Astrocyte of the cerebellum (primary cell): ENCODE measurements at regions not wholly inside any gene's neighbourhood (a gene's known extent, or its start where the extent isn't known, plus 50 kb on each side); places are given as distances from the start of the nearest gene placed in this dataset.

Experiments used
- DNase-seq: peaks from one replicate; pipeline ENCODE4 v3.0.0-alpha.2; 2011; ENCODE audit warnings: low read depth
- H3K4me3 ChIP-seq: 2 replicates; pipeline ENCODE4 v1.5.1; 2011; ENCODE audit warnings: mild to moderate bottlenecking, low read depth, low read length, moderate library complexity
- CTCF ChIP-seq: IDR thresholded peaks from 2 replicates; pipeline ENCODE4 v1.5.1; 2012; ENCODE audit warnings: low read length, low read depth, moderate library complexity, mild to moderate bottlenecking; ENCODE audit errors: missing control alignments
- in situ Hi-C: cut with HindIII; loops from 2 replicates; pipeline ENCODE4 v1.10.0; 2017; ENCODE audit warnings: low sequenced_read_pairs

DNA sequence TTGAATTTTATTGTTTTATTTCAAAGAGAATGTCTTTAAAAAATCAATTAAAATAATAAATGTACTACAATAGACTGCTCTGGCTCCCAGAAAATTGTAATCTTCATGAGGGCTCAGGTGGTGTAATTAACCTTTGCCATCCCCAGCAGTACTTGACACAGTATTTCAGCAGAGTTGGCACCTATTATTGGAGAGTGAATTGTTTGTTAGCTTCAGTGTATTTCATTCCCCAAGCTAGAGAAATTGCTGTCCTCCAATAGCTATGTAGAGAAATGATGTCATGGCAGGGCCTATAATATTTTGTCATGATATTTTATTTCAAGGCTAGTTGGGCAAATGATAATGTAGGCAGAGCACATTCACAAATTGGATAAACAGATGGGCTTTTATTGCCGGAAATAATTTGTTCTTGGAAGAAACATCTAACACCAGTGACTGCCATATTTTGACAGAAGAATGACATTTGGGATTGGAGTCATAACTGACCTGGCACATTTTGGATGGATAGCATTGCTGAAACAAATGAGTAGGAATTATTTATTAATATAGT, 712.0 kb upstream of the NXPH2 start:
- in situ Hi-C loops, result no loop called here
- no peak for DNase-seq
- H3K4me3 ChIP-seq, result no peak overlapping the region
- TF ChIP-seq CTCF, result no peak

GRCh38 chr2:139480161-139480650, 700.0 kb upstream of the NXPH2 start:
- TF ChIP-seq CTCF, result no peak
- in situ Hi-C loops, result no loop called here
- no peak overlapping the region for H3K4me3 ChIP-seq
- no peak for DNase-seq

DNA sequence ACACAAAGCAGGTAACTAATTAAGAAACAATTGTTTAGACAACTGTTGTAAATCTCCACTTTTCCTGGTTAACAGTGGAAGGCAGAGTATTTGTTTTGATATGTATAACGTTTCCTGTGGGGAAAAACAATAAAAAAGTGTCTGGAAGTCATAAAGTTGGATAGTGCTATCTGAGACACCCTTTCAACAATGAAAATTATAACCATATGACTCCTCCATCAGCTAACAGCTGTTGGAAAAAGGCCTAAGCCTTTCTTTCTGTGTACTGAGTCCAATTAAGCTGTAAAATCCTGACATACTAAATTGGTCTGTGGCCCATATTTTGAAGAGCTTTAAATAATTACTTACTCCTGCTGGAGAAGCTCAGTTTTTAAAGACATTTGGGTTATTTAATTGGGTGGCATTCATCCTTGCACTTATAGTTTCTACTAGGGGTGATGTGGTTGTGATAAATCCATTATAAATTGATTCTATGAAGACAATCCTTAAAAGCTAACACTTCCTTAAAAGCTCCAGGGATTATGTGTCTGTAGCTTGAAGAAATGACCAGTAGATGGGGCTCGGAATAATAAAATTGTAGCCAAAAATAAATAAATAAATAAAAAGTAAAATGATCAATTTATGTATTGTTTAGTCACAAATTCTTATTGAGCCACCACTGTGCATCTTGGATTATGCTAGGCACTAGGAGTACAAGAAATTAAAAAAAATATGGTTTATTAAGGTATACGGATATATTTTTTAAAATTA, 698.1 kb upstream of the NXPH2 start:
- H3K4me3 ChIP-seq, result no peak overlapping the region
- no peak for TF ChIP-seq CTCF
- in situ Hi-C loops, result no loop called here
- DNase-seq, result no peak

DNA sequence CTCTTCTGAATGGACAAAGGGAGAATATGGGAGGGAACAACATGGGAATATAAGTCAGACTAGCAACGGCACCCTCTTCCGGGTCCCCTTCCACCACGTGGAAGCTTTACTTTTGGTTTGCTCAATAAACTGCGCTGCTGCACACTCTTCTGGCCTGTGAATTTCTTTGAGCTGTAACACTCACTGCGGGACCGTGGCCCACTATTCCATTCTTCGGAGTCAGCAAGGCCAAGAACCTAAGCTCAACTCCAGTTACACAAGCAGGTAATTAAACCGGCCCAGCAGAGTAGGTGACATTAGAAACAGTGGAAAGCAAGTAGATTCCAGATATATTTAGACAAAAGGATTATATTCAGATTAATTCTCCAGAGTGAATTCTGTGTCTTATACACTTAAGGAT, 697.4 kb upstream of the NXPH2 start:
- no peak for TF ChIP-seq CTCF
- DNase-seq, result no peak
- in situ Hi-C loops, result no loop called here
- no peak overlapping the region for H3K4me3 ChIP-seq

- in situ Hi-C loops, result no loop called here
- H3K4me3 ChIP-seq, result no peak overlapping the region
- no peak for TF ChIP-seq CTCF
- no peak for DNase-seq
Observed at GRCh38 chr2:139469985-139470384, 689.8 kb upstream of the NXPH2 start.

DNA sequence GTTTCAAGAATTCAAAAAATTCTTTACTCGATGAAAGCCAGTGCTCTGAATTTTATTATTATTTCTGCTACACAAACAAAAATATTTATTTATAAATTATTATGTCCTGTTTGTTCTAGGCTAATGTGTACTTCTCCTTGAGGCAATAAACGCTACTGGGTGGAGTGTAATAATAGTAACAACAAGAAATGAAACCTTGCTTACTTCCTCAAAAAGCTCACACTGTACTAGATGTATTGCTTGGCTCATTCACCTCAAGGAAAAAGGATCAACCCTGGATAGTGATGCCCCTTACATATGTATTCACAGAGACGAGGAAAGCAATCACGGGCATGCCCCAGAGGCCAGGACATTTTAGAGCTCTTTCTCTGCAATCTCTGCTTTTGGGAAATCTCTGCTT, 685.6 kb upstream of the NXPH2 start:
- DNase-seq, result no peak
- in situ Hi-C loops, result no loop called here
- TF ChIP-seq CTCF, result no peak
- H3K4me3 ChIP-seq, result no peak overlapping the region
